PC-3 (cell line): ENCODE measurements at regions not wholly inside any gene's neighbourhood (a gene's known extent, or its start where the extent isn't known, plus 50 kb on each side); places are given as distances from the start of the nearest gene placed in this dataset.
A peak's percentile ranks its signal among the peaks of the same experiment; 100 is the strongest.

ENCODE experiments used
- ATAC-seq: fragments of 200-7000 bp; cut with Tn5 transposase; 2 replicates; pipeline ENCODE4 v1.9.1; 2020; ENCODE audit warnings: mild to moderate bottlenecking, moderate library complexity
- BruUV-seq: library from RNA; stranded (reverse); fragments of 400-500 nt; replicated peaks from 2 replicates; lab custom pipeline; 2021; lab: Mats Ljungman, UMichigan
- CTCF ChIA-PET: fragments of 300-600 bp; sonication (Branson Sonifier 250); formaldehyde crosslinking; loops from one replicate; lab custom pipeline; 2022; ENCODE audit warnings: antibody characterized with exemption; lab: Charles Lee
- POLR2A ChIA-PET: fragments of 300-600 bp; sonication (Branson Sonifier 250); formaldehyde crosslinking; loops from one replicate; lab custom pipeline; 2022; ENCODE audit warnings: antibody characterized with exemption; ENCODE audit not compliant: unreplicated experiment; lab: Charles Lee
- DNase-seq: peaks from one replicate; pipeline ENCODE4 v3.0.0-alpha.2; 2015
- H2AFZ ChIP-seq: fragments of 300-600 bp; sonication (generic); 2 replicates; pipeline ENCODE4 v1.6.0; 2016; ENCODE audit warnings: antibody characterized with exemption, low read length
- H3F3A ChIP-seq: fragments of 300-600 bp; sonication (generic); one replicate; pipeline ENCODE4 v1.6.0; 2017; ENCODE audit warnings: antibody characterized with exemption, low read length, control low read depth, mild to moderate bottlenecking; ENCODE audit not compliant: unreplicated experiment
- H3K27ac ChIP-seq: fragments of 300-600 bp; sonication (generic); 2 replicates; pipeline ENCODE4 v1.5.1; 2016; ENCODE audit warnings: mild to moderate bottlenecking, low read length
- H3K27me3 ChIP-seq: fragments of 300-600 bp; sonication (generic); 2 replicates; pipeline ENCODE4 v1.6.1; 2016; ENCODE audit warnings: low read length, mixed read lengths
- H3K36me3 ChIP-seq: fragments of 300-600 bp; sonication (generic); 2 replicates; pipeline ENCODE4 v1.6.1; 2016; ENCODE audit warnings: low read depth, mixed run types, low read length, mixed read lengths
- H3K4me1 ChIP-seq: fragments of 300-600 bp; sonication (generic); 2 replicates; pipeline ENCODE4 v1.5.1; 2016; ENCODE audit warnings: low read length; ENCODE audit not compliant: insufficient read depth
- H3K4me2 ChIP-seq: fragments of 300-600 bp; sonication (generic); 2 replicates; pipeline ENCODE4 v1.6.0; 2016; ENCODE audit warnings: low read length
- H3K4me3 ChIP-seq: fragments of 300-600 bp; sonication (generic); 2 replicates; pipeline ENCODE4 v1.5.1; 2016; ENCODE audit warnings: mild to moderate bottlenecking, low read length, mixed read lengths
- H3K79me2 ChIP-seq: fragments of 300-600 bp; sonication (generic); 2 replicates; pipeline ENCODE4 v1.6.1; 2017; ENCODE audit warnings: low read length, mixed read lengths
- H3K9ac ChIP-seq: fragments of 300-600 bp; sonication (generic); 2 replicates; pipeline ENCODE4 v1.6.0; 2016; ENCODE audit warnings: mild to moderate bottlenecking, low read length
- H3K9me2 ChIP-seq: fragments of 300-600 bp; sonication (generic); replicated peaks from 2 replicates; pipeline ENCODE4 v1.6.1; 2016; ENCODE audit warnings: mixed run types, low read length, mixed read lengths
- H3K9me3 ChIP-seq: fragments of 300-600 bp; sonication (generic); 2 replicates; pipeline ENCODE4 v1.6.1; 2016; ENCODE audit warnings: low read length, mixed read lengths
- H4K20me1 ChIP-seq: fragments of 300-600 bp; sonication (generic); 2 replicates; pipeline ENCODE4 v1.6.1; 2016; ENCODE audit warnings: low read length, mixed read lengths
- CTCF ChIP-seq: fragments of 300-600 bp; sonication (generic); conservative IDR thresholded peaks from 2 replicates; pipeline ENCODE4 v1.5.1; 2017; ENCODE audit warnings: antibody characterized with exemption, low read depth, mild to moderate bottlenecking, low read length
- EZH2 ChIP-seq: fragments of 300-600 bp; sonication (generic); IDR thresholded peaks from one replicate; pipeline ENCODE4 v1.6.1; 2017; ENCODE audit warnings: antibody characterized with exemption, mild to moderate bottlenecking, low read length; ENCODE audit not compliant: unreplicated experiment
- EZH2phosphoT487 ChIP-seq: fragments of 300-600 bp; sonication (generic); IDR thresholded peaks from 2 replicates; pipeline ENCODE4 v1.6.1; 2018; ENCODE audit warnings: mild to moderate bottlenecking, antibody characterized with exemption, low read length, borderline replicate concordance
- intact Hi-C: fragments of 100-400 bp; cut with micrococcal nuclease; formaldehyde crosslinking; loops from 2 replicates; pipeline ENCODE4 v1.9.0; 2023

GRCh38 chr5:24142341-24142740, 502.4 kb downstream of the CDH10 start:
- no peaks in the 10 kb centered on the region for H3K27me3 ChIP-seq
- H3F3A ChIP-seq: no peaks in the 10 kb centered on the region
- no TSS peak for BruUV-seq
- TF ChIP-seq CTCF (no peak), EZH2 (no peak), EZH2phosphoT487 (no peak)
- no peaks in the 10 kb centered on the region for H3K9me2 ChIP-seq
- ChIA-PET CTCF (no interaction called here), POLR2A (no interaction called here)
- no peaks in the 10 kb centered on the region for H3K36me3 ChIP-seq
- H3K4me2 ChIP-seq: no peak overlapping the region
- DNase-seq: no peak
- intact Hi-C loops: no loop called here
- H3K79me2 ChIP-seq: no peaks in the 10 kb centered on the region
- no peaks in the 10 kb centered on the region for H4K20me1 ChIP-seq
- H3K4me1 ChIP-seq: no peaks in the 10 kb centered on the region
- no peak overlapping the region for H3K9ac ChIP-seq
- ATAC-seq: no peak
- H3K27ac ChIP-seq: no peak overlapping the region
- H2AFZ ChIP-seq: no peak overlapping the region
- H3K4me3 ChIP-seq: no peak overlapping the region
- no peaks in the 10 kb centered on the region for H3K9me3 ChIP-seq

GRCh38 chr5:24145806-24146205, 499.0 kb downstream of the CDH10 start:
- H3F3A ChIP-seq: no peaks in the 10 kb centered on the region
- no peak overlapping the region for H3K9ac ChIP-seq
- no peak overlapping the region for H3K4me2 ChIP-seq
- no peaks in the 10 kb centered on the region for H4K20me1 ChIP-seq
- H3K4me3 ChIP-seq: no peak overlapping the region
- POLR2A ChIA-PET: no interaction called here
- CTCF ChIA-PET: no interaction called here
- no TSS peak for BruUV-seq
- no peaks in the 10 kb centered on the region for H3K4me1 ChIP-seq
- H3K27me3 ChIP-seq: no peaks in the 10 kb centered on the region
- ATAC-seq (no peak), DNase-seq (no peak)
- TF ChIP-seq CTCF: no peak
- no peak for TF ChIP-seq EZH2phosphoT487
- TF ChIP-seq EZH2: no peak
- no peak overlapping the region for H2AFZ ChIP-seq
- H3K27ac ChIP-seq: no peak overlapping the region
- H3K79me2 ChIP-seq: no peaks in the 10 kb centered on the region
- H3K36me3 ChIP-seq: no peaks in the 10 kb centered on the region
- H3K9me2 ChIP-seq: no peaks in the 10 kb centered on the region
- intact Hi-C loops: no loop called here
- no peaks in the 10 kb centered on the region for H3K9me3 ChIP-seq

GRCh38 chr5:24161559-24161958, 483.2 kb downstream of the CDH10 start:
- Histone ChIP-seq H3K4me3 (no peak overlapping the region), H3K36me3 (no peaks in the 10 kb centered on the region), H3K9ac (peak overlapping the region; percentile 42), H4K20me1 (no peaks in the 10 kb centered on the region), H3K4me1 (peaks cover 24% of the 10 kb centered on the region), H3K79me2 (no peaks in the 10 kb centered on the region), H3K9me2 (no peaks in the 10 kb centered on the region), H3F3A (no peaks in the 10 kb centered on the region), H3K9me3 (0 out of 2 replicates have a peak, but pooled peaks cover 3% of the 10 kb centered on the region), H3K4me2 (peak overlapping the region; percentile 67; the same call in 1 of the 2 replicates), H3K27ac (peak overlapping the region; percentile 78), H2AFZ (no peak overlapping the region), H3K27me3 (no peaks in the 10 kb centered on the region)
- intact Hi-C loops: no loop called here
- ChIA-PET POLR2A (no interaction called here), CTCF (no interaction called here)
- ATAC-seq (peak; percentile 82), DNase-seq (peak; percentile 86)
- no peak for TF ChIP-seq EZH2phosphoT487
- no peak for TF ChIP-seq EZH2
- no peak for TF ChIP-seq CTCF
- no TSS peak for BruUV-seq
